SJSA1 (cell line): ENCODE measurements at regions not wholly inside any gene's neighbourhood (a gene's known extent, or its start where the extent isn't known, plus 50 kb on each side); places are given as distances from the start of the nearest gene placed in this dataset.

Experiments
- DNase-seq, 2 experiments: peaks; one replicate each; pipeline ENCODE4 v3.0.0-alpha.2; 2015 to 2020; ENCODE audit warnings: low spot score in 2 of 2, low read depth in 1 of 2
- H3K27ac ChIP-seq: fragments of 250-450 bp; sonication (Bioruptor Pico); 2 replicates; pipeline ENCODE4 v1.5.1; 2020; ENCODE audit warnings: mild to moderate bottlenecking, moderate library complexity
- H3K27me3 ChIP-seq: fragments of 250-450 bp; sonication (Bioruptor Pico); replicated peaks from 2 replicates; pipeline ENCODE4 v1.5.1; 2020; ENCODE audit warnings: mild to moderate bottlenecking, moderate library complexity
- H3K36me3 ChIP-seq: fragments of 250-450 bp; sonication (Bioruptor Pico); 2 replicates; pipeline ENCODE4 v1.5.1; 2020; ENCODE audit warnings: mild to moderate bottlenecking
- H3K4me1 ChIP-seq: fragments of 250-450 bp; sonication (Bioruptor Pico); replicated peaks from 2 replicates; pipeline ENCODE4 v1.6.1; 2021; ENCODE audit warnings: mild to moderate bottlenecking
- H3K4me3 ChIP-seq: fragments of 250-450 bp; sonication (Bioruptor Pico); 2 replicates; pipeline ENCODE4 v1.5.1; 2020; ENCODE audit warnings: mild to moderate bottlenecking
- H3K9me3 ChIP-seq: fragments of 250-450 bp; sonication (Bioruptor Pico); replicated peaks from 2 replicates; pipeline ENCODE4 v1.5.1; 2020; ENCODE audit warnings: mild to moderate bottlenecking

GRCh38 chr13:106355866-106356265 lies 179.6 kb downstream of the EFNB2 start:
- DNase-seq, result peak; percentile 96
- Histone ChIP-seq H3K9me3 (no peaks in the 10 kb centered on the region), H3K4me1 (peaks cover 41% of the 10 kb centered on the region), H3K27me3 (no peaks in the 10 kb centered on the region), H3K4me3 (no peak overlapping the region), H3K36me3 (no peaks in the 10 kb centered on the region), H3K27ac (peak overlapping the region; percentile 40)

DNA sequence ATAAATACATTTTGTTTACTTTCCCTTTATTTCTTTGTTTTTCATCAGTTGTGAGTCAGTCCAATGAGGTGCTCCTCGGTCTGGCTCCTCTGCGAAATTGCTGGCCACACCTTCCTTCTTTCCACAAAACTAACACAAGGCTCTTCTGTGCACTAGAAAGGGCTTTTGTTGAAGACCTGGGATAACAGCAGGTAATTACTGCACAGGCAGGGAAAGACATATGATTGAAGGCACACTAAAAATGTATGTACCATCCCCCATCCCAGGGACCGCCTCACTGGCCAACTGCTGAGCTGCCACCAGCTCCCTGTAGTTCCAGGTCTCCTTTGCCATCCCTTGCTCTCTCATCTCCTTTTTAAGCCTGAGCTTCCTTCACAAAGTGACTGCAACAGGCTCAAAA lies 180.5 kb downstream of the EFNB2 start:
- Histone ChIP-seq H3K27ac (peak overlapping the region; percentile 26), H3K9me3 (no peaks in the 10 kb centered on the region), H3K36me3 (no peaks in the 10 kb centered on the region), H3K27me3 (no peaks in the 10 kb centered on the region), H3K4me1 (peaks cover 41% of the 10 kb centered on the region), H3K4me3 (no peak overlapping the region)
- peak in 1 of 2 experiments; percentile 69 for DNase-seq

- DNase-seq, result no peak
Observed at GRCh38 chr13:106352850-106353249, 182.6 kb downstream of the EFNB2 start.

GRCh38 chr13:106351251-106351650 lies 184.2 kb downstream of the EFNB2 start:
- DNase-seq, result no peak
- H3K4me3 ChIP-seq, result no peak overlapping the region
- peaks cover 43% of the 10 kb centered on the region for H3K4me1 ChIP-seq
- H3K27me3 ChIP-seq, result no peaks in the 10 kb centered on the region
- no peak overlapping the region for H3K27ac ChIP-seq
- H3K36me3 ChIP-seq, result no peaks in the 10 kb centered on the region
- H3K9me3 ChIP-seq, result no peaks in the 10 kb centered on the region

More at GRCh38 chr13:106352850-106353249, 182.6 kb downstream of the EFNB2 start:
- H3K27ac ChIP-seq, result no peak overlapping the region
- no peaks in the 10 kb centered on the region for H3K9me3 ChIP-seq
- H3K27me3 ChIP-seq, result no peaks in the 10 kb centered on the region
- H3K4me3 ChIP-seq, result no peak overlapping the region
- H3K4me1 ChIP-seq, result peaks cover 57% of the 10 kb centered on the region
- no peaks in the 10 kb centered on the region for H3K36me3 ChIP-seq

GRCh38 chr13:106350208-106350607 lies 185.3 kb downstream of the EFNB2 start:
- Histone ChIP-seq H3K36me3 (no peaks in the 10 kb centered on the region), H3K4me3 (no peak overlapping the region), H3K9me3 (no peaks in the 10 kb centered on the region), H3K27me3 (no peaks in the 10 kb centered on the region), H3K27ac (no peak overlapping the region), H3K4me1 (peaks cover 32% of the 10 kb centered on the region)
- no peak for DNase-seq

DNA sequence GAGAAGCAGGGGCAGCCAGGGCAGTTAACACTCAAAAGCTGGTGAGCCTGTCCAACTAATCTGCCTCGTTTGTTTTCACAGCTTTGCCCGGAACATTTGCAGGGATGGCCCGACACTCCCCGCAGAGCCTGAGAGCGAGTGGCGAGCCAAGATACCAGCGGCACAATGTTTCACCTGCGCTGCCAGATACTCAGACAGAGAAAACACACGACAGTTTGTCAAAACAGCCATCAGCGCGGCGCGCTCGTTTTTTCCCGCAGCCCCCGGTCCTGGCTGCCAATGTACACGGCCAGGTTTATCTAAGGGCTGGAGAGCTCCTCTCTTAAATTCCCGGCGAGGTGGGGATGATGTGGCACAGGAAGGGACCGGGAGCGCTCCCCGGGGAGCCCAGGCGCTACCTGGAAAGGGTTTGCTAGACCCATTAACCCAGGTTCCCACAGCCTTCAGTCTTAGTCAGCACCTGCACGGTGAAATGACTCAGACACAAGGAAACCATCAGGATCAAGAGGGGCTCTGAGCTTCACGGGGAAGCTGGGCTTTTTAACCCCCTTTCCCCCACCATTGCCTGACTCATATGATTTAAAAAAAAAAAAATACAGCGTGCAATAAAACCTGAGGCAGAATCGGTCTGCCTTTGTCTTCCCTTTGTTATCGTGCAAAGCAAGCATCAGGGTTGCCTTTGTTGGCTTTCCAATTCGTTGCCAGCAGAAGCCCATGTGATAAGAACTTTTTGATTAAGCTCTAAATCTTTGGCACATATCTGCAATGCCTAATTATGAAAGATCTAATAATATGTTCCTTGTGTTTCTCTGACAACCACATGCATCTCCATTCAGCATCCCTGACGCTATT lies 186.2 kb downstream of the EFNB2 start:
- Histone ChIP-seq H3K27me3 (no peaks in the 10 kb centered on the region), H3K4me1 (peaks cover 23% of the 10 kb centered on the region), H3K4me3 (peak overlapping the region; percentile 3; the same call in 1 of the 2 replicates), H3K36me3 (no peaks in the 10 kb centered on the region), H3K9me3 (no peaks in the 10 kb centered on the region), H3K27ac (no peak overlapping the region)
- DNase-seq, result peak in 1 of 2 experiments; percentile 37

DNA sequence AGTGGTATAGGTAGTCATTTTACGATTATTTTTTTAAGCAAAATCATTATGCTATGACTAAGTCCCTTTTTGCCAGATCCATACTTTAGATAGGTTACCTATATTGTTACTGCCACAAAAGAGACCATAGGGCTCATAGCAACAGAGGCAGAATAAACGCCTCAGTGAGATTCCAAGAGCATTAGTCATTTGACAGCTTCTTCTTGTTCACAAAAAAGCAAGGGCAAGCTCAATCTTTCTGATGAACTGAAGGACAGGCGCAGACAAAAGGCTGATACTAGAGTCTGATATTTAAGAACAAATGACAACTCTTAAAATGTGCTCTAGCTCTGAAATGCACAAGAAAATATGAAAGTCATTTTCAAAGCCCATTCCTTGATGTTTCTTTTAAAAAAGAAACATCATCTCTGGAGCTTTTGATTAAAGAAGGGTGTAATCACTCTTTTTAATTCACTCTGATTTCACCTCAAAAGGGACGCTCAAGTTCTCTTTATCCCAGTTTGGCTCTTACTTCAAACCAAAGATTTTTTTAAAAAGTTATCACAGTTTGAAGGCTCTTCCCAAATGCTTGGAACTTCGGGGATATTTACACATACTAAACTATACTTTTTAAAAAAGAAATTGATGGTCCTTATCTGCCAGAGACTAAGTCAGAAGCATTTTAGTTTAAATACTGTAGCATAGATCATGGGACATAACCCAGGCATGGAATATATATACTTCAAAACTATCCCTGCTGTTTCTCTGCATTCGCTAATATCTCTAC lies 187.2 kb downstream of the EFNB2 start:
- Histone ChIP-seq H3K4me3 (no peak overlapping the region), H3K36me3 (no peaks in the 10 kb centered on the region), H3K9me3 (no peaks in the 10 kb centered on the region), H3K27ac (no peak overlapping the region), H3K4me1 (peaks cover 21% of the 10 kb centered on the region), H3K27me3 (no peaks in the 10 kb centered on the region)
- peak in 1 of 2 experiments; percentile 79 for DNase-seq

GRCh38 chr13:106344342-106344741 lies 191.1 kb downstream of the EFNB2 start:
- DNase-seq, result no peak
- Histone ChIP-seq H3K27ac (no peak overlapping the region), H3K4me1 (peaks cover 15% of the 10 kb centered on the region), H3K9me3 (peaks cover 8% of the 10 kb centered on the region), H3K27me3 (no peaks in the 10 kb centered on the region), H3K36me3 (no peaks in the 10 kb centered on the region), H3K4me3 (no peak overlapping the region)

GRCh38 chr13:106343836-106344235 lies 191.6 kb downstream of the EFNB2 start:
- Histone ChIP-seq H3K4me3 (no peak overlapping the region), H3K27me3 (no peaks in the 10 kb centered on the region), H3K9me3 (peaks cover 8% of the 10 kb centered on the region), H3K36me3 (no peaks in the 10 kb centered on the region), H3K27ac (no peak overlapping the region), H3K4me1 (peaks cover 10% of the 10 kb centered on the region)
- DNase-seq, result no peak

DNA sequence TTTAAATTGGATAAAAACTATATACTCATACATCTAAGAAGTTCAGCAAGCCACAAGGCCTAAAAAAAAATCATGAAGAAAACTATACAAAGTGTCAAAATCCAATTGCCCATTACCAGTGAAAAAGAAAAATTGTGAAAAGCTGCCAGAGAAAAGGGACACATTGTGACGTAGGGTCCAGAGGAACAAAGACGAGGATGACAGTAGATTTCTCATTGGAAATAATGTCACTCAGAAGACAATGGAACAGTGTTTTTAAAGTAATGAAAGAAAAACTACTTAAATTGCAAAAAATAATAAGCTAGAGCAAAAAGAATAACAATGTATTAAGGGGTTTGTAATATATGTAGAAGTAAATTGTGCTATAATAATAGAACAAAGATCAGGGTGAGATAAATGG lies 195.2 kb downstream of the EFNB2 start:
- Histone ChIP-seq H3K36me3 (no peaks in the 10 kb centered on the region), H3K27ac (no peak overlapping the region), H3K4me1 (no peaks in the 10 kb centered on the region), H3K4me3 (no peak overlapping the region), H3K27me3 (no peaks in the 10 kb centered on the region), H3K9me3 (peaks cover 8% of the 10 kb centered on the region)
- DNase-seq, result no peak

- no peak for DNase-seq
- H3K27me3 ChIP-seq, result no peaks in the 10 kb centered on the region
- H3K4me1 ChIP-seq, result no peaks in the 10 kb centered on the region
- H3K4me3 ChIP-seq, result no peak overlapping the region
- no peaks in the 10 kb centered on the region for H3K36me3 ChIP-seq
- peaks cover 8% of the 10 kb centered on the region for H3K9me3 ChIP-seq
- H3K27ac ChIP-seq, result no peak overlapping the region
Observed at GRCh38 chr13:106337096-106337850, 198.2 kb downstream of the EFNB2 start.

DNA sequence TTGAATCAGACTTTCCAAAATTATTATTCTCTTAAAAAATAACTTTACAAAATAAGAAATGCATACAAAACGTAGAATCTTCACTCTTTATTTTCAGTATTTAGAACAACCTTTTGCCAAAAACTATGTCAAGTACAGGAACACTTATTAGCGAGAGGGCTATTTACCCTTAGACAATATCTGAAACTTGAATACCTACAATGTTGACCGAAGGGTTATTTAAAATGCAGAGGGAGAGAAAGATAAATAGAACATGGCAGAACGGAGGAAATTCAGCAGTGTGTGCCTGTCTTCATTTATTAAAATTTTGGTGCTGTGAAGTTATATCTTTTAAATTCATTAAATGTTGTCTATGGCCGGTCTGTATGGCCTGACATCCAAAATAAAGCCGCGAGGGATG lies 198.8 kb downstream of the EFNB2 start:
- Histone ChIP-seq H3K4me3 (no peak overlapping the region), H3K27ac (no peak overlapping the region), H3K9me3 (peaks cover 8% of the 10 kb centered on the region), H3K4me1 (no peaks in the 10 kb centered on the region), H3K27me3 (no peaks in the 10 kb centered on the region), H3K36me3 (no peaks in the 10 kb centered on the region)
- DNase-seq, result no peak

GRCh38 chr13:106332621-106333020 lies 202.8 kb downstream of the EFNB2 start:
- Histone ChIP-seq H3K27me3 (no peaks in the 10 kb centered on the region), H3K36me3 (no peaks in the 10 kb centered on the region), H3K27ac (no peak overlapping the region), H3K9me3 (no peaks in the 10 kb centered on the region), H3K4me1 (no peaks in the 10 kb centered on the region), H3K4me3 (no peak overlapping the region)
- DNase-seq, result no peak
